ENCODE measurements at regions not wholly inside any gene's neighbourhood (a gene's known extent, or its start where the extent isn't known, plus 50 kb on each side); places are given as distances from the start of the nearest gene placed in this dataset.
A peak's percentile ranks its signal among the peaks of the same experiment; 100 is the strongest.
"Not testable (repeated sequence)": the region's sequence is repeated elsewhere in the genome, so short reads cannot be mapped to it uniquely, and the experiment has no call there.

GRCh38 chr13:110045919-110046318, 259.5 kb upstream of the IRS2 start:
- CTCF ChIA-PET, result no interaction called here
- WGBS (ENCODE audit: insufficient coverage), result 100% methylated on average over 3 of the region's 5 CpGs
- POLR2A ChIA-PET, result no interaction called here
- Histone ChIP-seq H3K9me3 (ENCODE audit: control extremely low read depth in 1 of 5, control insufficient read depth in 4 of 5, insufficient read depth in 2 of 5, low read depth in 1 of 5, low read length in 4 of 5) (no peaks in the 10 kb centered on the region), H3K36me3 (ENCODE audit: control insufficient read depth in 4 of 4, insufficient read depth in 4 of 4, low read length in 3 of 4) (no peaks in the 10 kb centered on the region), H3K27ac (ENCODE audit: insufficient read depth in 1 of 2, low read depth in 1 of 2, low read length in 2 of 2, poor library complexity in 1 of 2, severe bottlenecking in 2 of 2) (no peak overlapping the region), H3K4me3 (ENCODE audit: control insufficient read depth in 1 of 7, extremely low read depth in 1 of 7, insufficient read depth in 4 of 7, low read depth in 2 of 7, low read length in 6 of 7) (no peak overlapping the region), H3K27me3 (replicated peaks in 2 of 5; ENCODE audit: control insufficient read depth in 4 of 5, insufficient read depth in 5 of 5, low read length in 4 of 5) (peaks cover 0 to 19% (median 5%) of the 10 kb centered on the region in 5 experiments), H3K4me1 (ENCODE audit: control extremely low read depth in 1 of 4, control insufficient read depth in 4 of 4, insufficient read depth in 4 of 4, low read length in 3 of 4) (peaks cover 7 to 23% (median 18%) of the 10 kb centered on the region in 4 experiments)
- DNase-seq, result no peak

DNA sequence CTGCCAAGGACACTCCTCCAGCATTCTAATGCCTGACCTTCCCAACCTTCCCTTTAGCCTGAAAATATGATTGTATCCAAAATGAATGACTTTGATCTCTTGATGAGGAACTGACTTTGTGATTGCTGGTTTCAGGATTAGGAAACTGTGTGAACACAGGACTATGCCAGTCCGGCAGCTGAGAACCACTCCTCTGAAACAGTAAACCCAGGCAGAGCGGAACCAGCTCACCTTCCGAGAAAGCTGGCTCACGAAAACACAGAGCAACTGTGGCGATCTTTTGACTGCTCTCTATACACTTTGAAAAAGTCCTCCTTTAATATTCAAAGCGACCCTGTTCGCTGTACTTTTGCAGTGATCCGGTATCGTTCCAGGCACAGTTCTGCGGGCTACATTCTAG, 258.8 kb upstream of the IRS2 start:
- no peak overlapping the region for H3K4me3 ChIP-seq (ENCODE audit: control insufficient read depth in 1 of 7, extremely low read depth in 1 of 7, insufficient read depth in 4 of 7, low read depth in 2 of 7, low read length in 6 of 7)
- H3K9me3 ChIP-seq (ENCODE audit: control extremely low read depth in 1 of 5, control insufficient read depth in 4 of 5, insufficient read depth in 2 of 5, low read depth in 1 of 5, low read length in 4 of 5), result no peaks in the 10 kb centered on the region
- no peak overlapping the region for H3K27ac ChIP-seq (ENCODE audit: insufficient read depth in 1 of 2, low read depth in 1 of 2, low read length in 2 of 2, poor library complexity in 1 of 2, severe bottlenecking in 2 of 2)
- H3K4me1 ChIP-seq (ENCODE audit: control extremely low read depth in 1 of 4, control insufficient read depth in 4 of 4, insufficient read depth in 4 of 4, low read length in 3 of 4), result peaks cover 7 to 23% (median 18%) of the 10 kb centered on the region in 4 experiments
- ChIA-PET CTCF (no interaction called here), POLR2A (interaction anchor here (0.6 kb wide), 1 partner anchor 1062 kb away, joined by 4 read pairs; no protein-coding TSS in a partner anchor)
- H3K27me3 ChIP-seq (replicated peaks in 2 of 5; ENCODE audit: control insufficient read depth in 4 of 5, insufficient read depth in 5 of 5, low read length in 4 of 5), result peaks cover 0 to 19% (median 5%) of the 10 kb centered on the region in 5 experiments
- DNase-seq, result no peak
- 93% methylated on average over 10 of the region's 10 CpGs for WGBS (ENCODE audit: insufficient coverage)
- H3K36me3 ChIP-seq (ENCODE audit: control insufficient read depth in 4 of 4, insufficient read depth in 4 of 4, low read length in 3 of 4), result no peaks in the 10 kb centered on the region

- Histone ChIP-seq H3K27me3 (replicated peaks in 2 of 5; ENCODE audit: control insufficient read depth in 4 of 5, insufficient read depth in 5 of 5, low read length in 4 of 5) (peaks cover 0 to 19% (median 5%) of the 10 kb centered on the region in 5 experiments), H3K27ac (ENCODE audit: insufficient read depth in 1 of 2, low read depth in 1 of 2, low read length in 2 of 2, poor library complexity in 1 of 2, severe bottlenecking in 2 of 2) (no peak overlapping the region), H3K36me3 (ENCODE audit: control insufficient read depth in 4 of 4, insufficient read depth in 4 of 4, low read length in 3 of 4) (no peaks in the 10 kb centered on the region), H3K4me1 (ENCODE audit: control extremely low read depth in 1 of 4, control insufficient read depth in 4 of 4, insufficient read depth in 4 of 4, low read length in 3 of 4) (peaks cover 7 to 23% (median 18%) of the 10 kb centered on the region in 4 experiments), H3K9me3 (ENCODE audit: control extremely low read depth in 1 of 5, control insufficient read depth in 4 of 5, insufficient read depth in 2 of 5, low read depth in 1 of 5, low read length in 4 of 5) (no peaks in the 10 kb centered on the region), H3K4me3 (ENCODE audit: control insufficient read depth in 1 of 7, extremely low read depth in 1 of 7, insufficient read depth in 4 of 7, low read depth in 2 of 7, low read length in 6 of 7) (no peak overlapping the region)
- WGBS (ENCODE audit: insufficient coverage), result 51% methylated on average over 11 of the region's 15 CpGs
- ChIA-PET CTCF (no interaction called here), POLR2A (no interaction called here)
- DNase-seq, result peak in 2 of 3 donors; percentile 6 to 24
These were observed 258.2 kb upstream of the IRS2 start for GRCh38 chr13:110044551-110045111.

DNA sequence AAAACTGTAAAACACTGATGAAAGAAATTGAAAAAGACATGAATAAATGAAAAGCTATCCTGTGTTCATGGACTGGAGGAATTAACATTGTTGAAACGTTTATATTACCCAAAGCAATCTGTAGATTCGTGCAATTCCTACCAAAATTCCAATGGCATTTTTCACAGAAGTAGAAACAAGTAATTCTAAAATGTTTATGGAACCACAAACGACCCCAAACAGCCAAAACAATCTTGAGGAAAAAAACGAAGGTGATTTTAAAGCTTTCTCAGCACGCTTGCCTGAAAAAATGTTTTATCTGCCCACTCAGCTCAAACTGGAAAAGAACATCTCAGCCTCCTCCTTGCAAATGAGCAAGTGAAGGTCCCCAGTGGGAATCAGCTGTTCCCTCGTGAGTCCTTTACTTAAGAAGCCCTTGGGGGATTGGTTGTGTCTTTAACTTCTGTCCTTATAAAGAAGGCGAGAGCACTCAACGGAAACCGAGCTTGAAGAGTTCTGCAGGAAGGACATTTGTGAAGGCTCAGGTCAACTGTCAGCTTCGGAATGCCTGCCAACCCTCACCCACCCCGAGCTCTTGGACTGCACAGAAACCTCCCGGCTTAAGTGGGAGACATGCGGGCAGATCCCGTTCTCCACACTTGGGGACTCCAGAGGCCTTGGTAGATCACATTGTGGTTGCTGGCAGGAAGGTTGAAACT, 256.0 kb upstream of the IRS2 start:
- DNase-seq, result peak in 1 of 3 donors; percentile 8
- CTCF ChIA-PET, result no interaction called here
- H3K27ac ChIP-seq (ENCODE audit: insufficient read depth in 1 of 2, low read depth in 1 of 2, low read length in 2 of 2, poor library complexity in 1 of 2, severe bottlenecking in 2 of 2), result no peak overlapping the region

GRCh38 chr13:110041638-110042037, 255.3 kb upstream of the IRS2 start:
- H3K9me3 ChIP-seq (ENCODE audit: control extremely low read depth in 1 of 5, control insufficient read depth in 4 of 5, insufficient read depth in 2 of 5, low read depth in 1 of 5, low read length in 4 of 5); CTCF ChIA-PET; H3K36me3 ChIP-seq (ENCODE audit: control insufficient read depth in 4 of 4, insufficient read depth in 4 of 4, low read length in 3 of 4); H3K27ac ChIP-seq (ENCODE audit: insufficient read depth in 1 of 2, low read depth in 1 of 2, low read length in 2 of 2, poor library complexity in 1 of 2, severe bottlenecking in 2 of 2); H3K4me3 ChIP-seq (ENCODE audit: control insufficient read depth in 1 of 7, extremely low read depth in 1 of 7, insufficient read depth in 4 of 7, low read depth in 2 of 7, low read length in 6 of 7); DNase-seq; POLR2A ChIA-PET: not testable (repeated sequence)
- Histone ChIP-seq H3K4me1 (ENCODE audit: control extremely low read depth in 1 of 4, control insufficient read depth in 4 of 4, insufficient read depth in 4 of 4, low read length in 3 of 4) (peaks cover under 1 to 11% (median 6%) of the 10 kb centered on the region in 4 experiments), H3K27me3 (replicated peaks in 2 of 5; ENCODE audit: control insufficient read depth in 4 of 5, insufficient read depth in 5 of 5, low read length in 4 of 5) (peaks cover 0 to 19% (median 5%) of the 10 kb centered on the region in 5 experiments)
- no CpG with 5 or more reads among the region's 4 CpGs for WGBS (ENCODE audit: insufficient coverage)

More for the DNA sequence above, 256.0 kb upstream of the IRS2 start:
- H3K9me3 ChIP-seq (ENCODE audit: control extremely low read depth in 1 of 5, control insufficient read depth in 4 of 5, insufficient read depth in 2 of 5, low read depth in 1 of 5, low read length in 4 of 5), result no peaks in the 10 kb centered on the region
- WGBS (ENCODE audit: insufficient coverage), result 98% methylated on average over 12 of the region's 14 CpGs
- POLR2A ChIA-PET, result interaction anchor here (0.6 kb wide), 1 partner anchor 1360 kb away, joined by 5 read pairs; no protein-coding TSS in a partner anchor
- peaks cover 7 to 18% (median 13%) of the 10 kb centered on the region in 4 experiments for H3K4me1 ChIP-seq (ENCODE audit: control extremely low read depth in 1 of 4, control insufficient read depth in 4 of 4, insufficient read depth in 4 of 4, low read length in 3 of 4)
- H3K27me3 ChIP-seq (replicated peaks in 2 of 5; ENCODE audit: control insufficient read depth in 4 of 5, insufficient read depth in 5 of 5, low read length in 4 of 5), result peaks cover 0 to 19% (median 5%) of the 10 kb centered on the region in 5 experiments
- H3K4me3 ChIP-seq (ENCODE audit: control insufficient read depth in 1 of 7, extremely low read depth in 1 of 7, insufficient read depth in 4 of 7, low read depth in 2 of 7, low read length in 6 of 7), result no peak overlapping the region
- H3K36me3 ChIP-seq (ENCODE audit: control insufficient read depth in 4 of 4, insufficient read depth in 4 of 4, low read length in 3 of 4), result no peaks in the 10 kb centered on the region

- POLR2A ChIA-PET, result no interaction called here
- Histone ChIP-seq H3K4me3 (ENCODE audit: control insufficient read depth in 1 of 7, extremely low read depth in 1 of 7, insufficient read depth in 4 of 7, low read depth in 2 of 7, low read length in 6 of 7) (no peak overlapping the region), H3K4me1 (ENCODE audit: control extremely low read depth in 1 of 4, control insufficient read depth in 4 of 4, insufficient read depth in 4 of 4, low read length in 3 of 4) (no peaks in the 10 kb centered on the region), H3K36me3 (ENCODE audit: control insufficient read depth in 4 of 4, insufficient read depth in 4 of 4, low read length in 3 of 4) (no peaks in the 10 kb centered on the region), H3K27me3 (replicated peaks in 2 of 5; ENCODE audit: control insufficient read depth in 4 of 5, insufficient read depth in 5 of 5, low read length in 4 of 5) (no peaks in the 10 kb centered on the region), H3K9me3 (ENCODE audit: control extremely low read depth in 1 of 5, control insufficient read depth in 4 of 5, insufficient read depth in 2 of 5, low read depth in 1 of 5, low read length in 4 of 5) (no peaks in the 10 kb centered on the region), H3K27ac (ENCODE audit: insufficient read depth in 1 of 2, low read depth in 1 of 2, low read length in 2 of 2, poor library complexity in 1 of 2, severe bottlenecking in 2 of 2) (no peak overlapping the region)
- CTCF ChIA-PET, result no interaction called here
- 89% methylated on average over 1 of the region's 2 CpGs for WGBS (ENCODE audit: insufficient coverage)
- DNase-seq, result no peak
These were observed 251.7 kb upstream of the IRS2 start for GRCh38 chr13:110037925-110038573.

GRCh38 chr13:110036060-110036459, 249.7 kb upstream of the IRS2 start:
- WGBS (ENCODE audit: insufficient coverage), result no CpG with 5 or more reads among the region's 3 CpGs
- no peaks in the 10 kb centered on the region for H3K4me1 ChIP-seq (ENCODE audit: control extremely low read depth in 1 of 4, control insufficient read depth in 4 of 4, insufficient read depth in 4 of 4, low read length in 3 of 4)
- no peaks in the 10 kb centered on the region for H3K36me3 ChIP-seq (ENCODE audit: control insufficient read depth in 4 of 4, insufficient read depth in 4 of 4, low read length in 3 of 4)
- no peak for DNase-seq
- H3K4me3 ChIP-seq (ENCODE audit: control insufficient read depth in 1 of 7, extremely low read depth in 1 of 7, insufficient read depth in 4 of 7, low read depth in 2 of 7, low read length in 6 of 7), result no peak overlapping the region
- CTCF ChIA-PET, result no interaction called here
- H3K27me3 ChIP-seq (replicated peaks in 2 of 5; ENCODE audit: control insufficient read depth in 4 of 5, insufficient read depth in 5 of 5, low read length in 4 of 5), result no peaks in the 10 kb centered on the region
- H3K27ac ChIP-seq (ENCODE audit: insufficient read depth in 1 of 2, low read depth in 1 of 2, low read length in 2 of 2, poor library complexity in 1 of 2, severe bottlenecking in 2 of 2), result no peak overlapping the region
- POLR2A ChIA-PET, result no interaction called here
- H3K9me3 ChIP-seq (ENCODE audit: control extremely low read depth in 1 of 5, control insufficient read depth in 4 of 5, insufficient read depth in 2 of 5, low read depth in 1 of 5, low read length in 4 of 5), result no peaks in the 10 kb centered on the region
